ENCODE measurements at regions not wholly inside any gene's neighbourhood (a gene's known extent, or its start where the extent isn't known, plus 50 kb on each side); places are given as distances from the start of the nearest gene placed in this dataset.

DNA sequence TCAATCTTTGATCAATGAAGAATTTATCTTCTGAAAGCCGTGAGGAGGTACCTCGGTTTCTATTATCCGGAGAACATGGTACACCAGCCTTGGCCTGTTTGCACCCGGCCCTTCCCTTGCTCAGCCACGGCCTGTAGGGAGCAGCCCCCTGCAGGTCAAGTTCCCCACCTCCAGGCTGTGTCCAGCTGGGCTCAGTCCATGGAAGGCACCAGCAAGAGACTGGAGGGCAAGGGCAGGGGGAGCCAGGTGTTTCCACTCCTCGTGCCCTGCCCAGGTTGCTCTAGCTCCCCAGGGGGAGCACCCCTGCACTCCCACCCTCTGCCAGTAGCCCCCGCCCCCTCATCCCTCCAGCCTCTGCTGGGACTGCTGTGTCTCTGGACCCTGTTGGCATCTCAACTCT, 87.3 kb upstream of the ADAMTS2 start:
- TF ChIP-seq, protein P1, sequence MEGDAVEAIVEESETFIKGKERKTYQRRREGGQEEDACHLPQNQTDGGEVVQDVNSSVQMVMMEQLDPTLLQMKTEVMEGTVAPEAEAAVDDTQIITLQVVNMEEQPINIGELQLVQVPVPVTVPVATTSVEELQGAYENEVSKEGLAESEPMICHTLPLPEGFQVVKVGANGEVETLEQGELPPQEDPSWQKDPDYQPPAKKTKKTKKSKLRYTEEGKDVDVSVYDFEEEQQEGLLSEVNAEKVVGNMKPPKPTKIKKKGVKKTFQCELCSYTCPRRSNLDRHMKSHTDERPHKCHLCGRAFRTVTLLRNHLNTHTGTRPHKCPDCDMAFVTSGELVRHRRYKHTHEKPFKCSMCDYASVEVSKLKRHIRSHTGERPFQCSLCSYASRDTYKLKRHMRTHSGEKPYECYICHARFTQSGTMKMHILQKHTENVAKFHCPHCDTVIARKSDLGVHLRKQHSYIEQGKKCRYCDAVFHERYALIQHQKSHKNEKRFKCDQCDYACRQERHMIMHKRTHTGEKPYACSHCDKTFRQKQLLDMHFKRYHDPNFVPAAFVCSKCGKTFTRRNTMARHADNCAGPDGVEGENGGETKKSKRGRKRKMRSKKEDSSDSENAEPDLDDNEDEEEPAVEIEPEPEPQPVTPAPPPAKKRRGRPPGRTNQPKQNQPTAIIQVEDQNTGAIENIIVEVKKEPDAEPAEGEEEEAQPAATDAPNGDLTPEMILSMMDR (IDR thresholded peaks at IDR 0.05), result no peak
- TF ChIP-seq POLR2A (IDR thresholded peaks at IDR 0.05), result no peak

All from lower leg skin (tissue), 3 donors.